GM12892 (cell line): ENCODE measurements at regions not wholly inside any gene's neighbourhood (a gene's known extent, or its start where the extent isn't known, plus 50 kb on each side); places are given as distances from the start of the nearest gene placed in this dataset.

Experiments
- POLR2A ChIP-seq: IDR thresholded peaks from 2 replicates; pipeline ENCODE4 v1.6.1; 2011; ENCODE audit warnings: low read depth, low read length, control low read depth
- POLR2AphosphoS5 ChIP-seq: IDR thresholded peaks from 2 replicates; pipeline ENCODE4 v1.6.1; 2011; ENCODE audit warnings: low read depth, low read length, control low read depth
- TAF1 ChIP-seq: IDR thresholded peaks from 2 replicates; pipeline ENCODE4 v1.6.1; 2011; ENCODE audit warnings: low read depth, mild to moderate bottlenecking, control low read depth, low read length, borderline replicate concordance

DNA sequence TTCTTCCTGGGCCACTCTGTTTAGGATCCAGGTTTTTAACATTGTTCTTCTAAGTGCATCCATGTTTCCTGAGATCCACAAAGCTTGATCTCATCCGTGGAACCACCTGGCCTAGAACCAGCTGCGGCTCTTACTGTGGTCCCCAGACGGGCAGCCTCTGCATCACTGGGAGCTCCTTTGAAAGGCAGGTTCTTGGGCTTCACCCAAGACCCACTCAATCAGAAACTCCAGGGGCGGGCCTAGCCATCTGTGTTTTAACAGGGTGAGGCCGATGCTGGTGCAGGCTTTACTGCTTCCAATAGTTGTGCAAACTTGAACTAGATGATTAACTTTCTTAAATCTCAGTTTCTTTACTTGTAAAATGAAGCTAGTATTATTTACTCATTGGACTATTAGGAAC lies 605.7 kb downstream of the FGF9 start:
- TF ChIP-seq POLR2A: no peak
- no peak for TF ChIP-seq POLR2AphosphoS5
- TF ChIP-seq TAF1: no peak
